ENCODE measurements at regions not wholly inside any gene's neighbourhood (a gene's known extent, or its start where the extent isn't known, plus 50 kb on each side); places are given as distances from the start of the nearest gene placed in this dataset.

GRCh38 chr11:87879118-87879517 is 296.1 kb downstream of the RAB38 start:
- Histone ChIP-seq H3K36me3 (ENCODE audit: insufficient read depth, insufficient read length, low read length) (no peaks in the 10 kb centered on the region), H3K4me3 (ENCODE audit: insufficient read length, low read depth) (no peak overlapping the region), H3K4me1 (ENCODE audit: insufficient read depth, insufficient read length) (no peaks in the 10 kb centered on the region), H3K27me3 (ENCODE audit: insufficient read depth, insufficient read length) (no peaks in the 10 kb centered on the region), H3K9ac (ENCODE audit: insufficient read length, low read depth) (no peak overlapping the region), H3K9me3 (ENCODE audit: insufficient read depth, low read length) (no peaks in the 10 kb centered on the region)
- no peak for DNase-seq (ENCODE audit: low read depth, low spot score)
- no peak for TF ChIP-seq SUZ12 (IDR thresholded peaks at IDR 0.05; ENCODE audit: extremely low read depth, insufficient read depth, insufficient read length)
- TF ChIP-seq ZNF274 (IDR thresholded peaks at IDR 0.05; ENCODE audit: low read depth, low read length) = no peak
- TF ChIP-seq YY1 (IDR thresholded peaks at IDR 0.05; ENCODE audit: insufficient read depth, insufficient read length) = no peak

- Histone ChIP-seq H3K9me3 (ENCODE audit: insufficient read depth, low read length) (no peaks in the 10 kb centered on the region), H3K27me3 (ENCODE audit: insufficient read depth, insufficient read length) (no peaks in the 10 kb centered on the region), H3K4me1 (ENCODE audit: insufficient read depth, insufficient read length) (no peaks in the 10 kb centered on the region), H3K36me3 (ENCODE audit: insufficient read depth, insufficient read length, low read length) (no peaks in the 10 kb centered on the region), H3K4me3 (ENCODE audit: insufficient read length, low read depth) (no peak overlapping the region), H3K9ac (ENCODE audit: insufficient read length, low read depth) (no peak overlapping the region)
- peak; percentile 8 for DNase-seq (ENCODE audit: low read depth, low spot score)
- TF ChIP-seq YY1 (IDR thresholded peaks at IDR 0.05; ENCODE audit: insufficient read depth, insufficient read length) (no peak), SUZ12 (IDR thresholded peaks at IDR 0.05; ENCODE audit: extremely low read depth, insufficient read depth, insufficient read length) (no peak), ZNF274 (IDR thresholded peaks at IDR 0.05; ENCODE audit: low read depth, low read length) (no peak)
Observed at GRCh38 chr11:87878373-87878825, 296.8 kb downstream of the RAB38 start.

DNA sequence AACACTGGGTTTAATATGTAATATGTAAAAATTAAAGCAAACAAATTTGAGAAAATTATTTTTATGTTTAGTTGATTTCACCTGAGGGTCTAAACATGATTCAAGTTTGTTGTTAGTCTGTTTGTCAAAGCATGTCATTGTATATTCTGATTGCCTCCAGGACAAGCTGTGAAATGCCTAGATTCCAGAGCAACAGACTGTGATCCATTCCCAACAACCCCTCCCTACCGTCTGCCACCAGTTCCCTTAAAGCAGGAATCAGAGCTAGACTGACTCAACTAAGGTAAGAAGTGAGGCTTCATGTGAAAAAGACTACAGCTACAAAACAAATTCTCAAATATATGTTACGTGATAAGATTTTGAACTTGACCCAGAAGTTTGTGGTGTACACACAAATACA is 304.2 kb downstream of the RAB38 start:
- Histone ChIP-seq H3K4me3 (ENCODE audit: insufficient read length, low read depth) (no peak overlapping the region), H3K36me3 (ENCODE audit: insufficient read depth, insufficient read length, low read length) (no peaks in the 10 kb centered on the region), H3K27me3 (ENCODE audit: insufficient read depth, insufficient read length) (no peaks in the 10 kb centered on the region), H3K4me1 (ENCODE audit: insufficient read depth, insufficient read length) (no peaks in the 10 kb centered on the region), H3K9ac (ENCODE audit: insufficient read length, low read depth) (no peak overlapping the region), H3K9me3 (ENCODE audit: insufficient read depth, low read length) (no peaks in the 10 kb centered on the region)
- TF ChIP-seq YY1 (IDR thresholded peaks at IDR 0.05; ENCODE audit: insufficient read depth, insufficient read length) (no peak), ZNF274 (IDR thresholded peaks at IDR 0.05; ENCODE audit: low read depth, low read length) (no peak), SUZ12 (IDR thresholded peaks at IDR 0.05; ENCODE audit: extremely low read depth, insufficient read depth, insufficient read length) (no peak)
- no peak for DNase-seq (ENCODE audit: low read depth, low spot score)

GRCh38 chr11:87870086-87870485 is 305.2 kb downstream of the RAB38 start:
- H3K9ac ChIP-seq (ENCODE audit: insufficient read length, low read depth) = no peak overlapping the region
- DNase-seq (ENCODE audit: low read depth, low spot score) = no peak
- no peak overlapping the region for H3K4me3 ChIP-seq (ENCODE audit: insufficient read length, low read depth)
- no peaks in the 10 kb centered on the region for H3K9me3 ChIP-seq (ENCODE audit: insufficient read depth, low read length)
- no peaks in the 10 kb centered on the region for H3K36me3 ChIP-seq (ENCODE audit: insufficient read depth, insufficient read length, low read length)
- no peak for TF ChIP-seq ZNF274 (IDR thresholded peaks at IDR 0.05; ENCODE audit: low read depth, low read length)
- no peak for TF ChIP-seq SUZ12 (IDR thresholded peaks at IDR 0.05; ENCODE audit: extremely low read depth, insufficient read depth, insufficient read length)
- no peak for TF ChIP-seq YY1 (IDR thresholded peaks at IDR 0.05; ENCODE audit: insufficient read depth, insufficient read length)
- no peaks in the 10 kb centered on the region for H3K4me1 ChIP-seq (ENCODE audit: insufficient read depth, insufficient read length)
- no peaks in the 10 kb centered on the region for H3K27me3 ChIP-seq (ENCODE audit: insufficient read depth, insufficient read length)

DNA sequence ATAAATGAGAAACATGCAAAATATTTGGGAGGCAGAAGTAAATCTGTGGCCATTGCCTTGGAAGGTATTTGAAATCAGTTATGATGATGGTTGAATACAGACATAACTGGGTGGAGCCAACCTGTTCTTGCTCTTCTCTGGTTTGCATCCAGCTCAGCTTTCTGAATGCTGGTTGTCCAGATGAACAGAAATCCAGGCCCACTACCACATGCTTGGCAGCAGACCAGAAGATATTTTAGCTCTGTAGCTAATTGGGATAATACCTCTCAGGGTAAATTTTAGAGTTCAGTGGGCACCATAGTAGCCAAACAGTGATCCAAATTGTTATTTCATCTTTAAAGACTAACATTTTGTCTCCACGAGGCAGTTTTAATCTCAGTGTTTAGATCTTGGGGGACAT is 308.3 kb downstream of the RAB38 start:
- no peak for TF ChIP-seq SUZ12 (IDR thresholded peaks at IDR 0.05; ENCODE audit: extremely low read depth, insufficient read depth, insufficient read length)
- no peak for TF ChIP-seq YY1 (IDR thresholded peaks at IDR 0.05; ENCODE audit: insufficient read depth, insufficient read length)
- TF ChIP-seq ZNF274 (IDR thresholded peaks at IDR 0.05; ENCODE audit: low read depth, low read length) = no peak
- Histone ChIP-seq H3K4me1 (ENCODE audit: insufficient read depth, insufficient read length) (no peaks in the 10 kb centered on the region), H3K9ac (ENCODE audit: insufficient read length, low read depth) (no peak overlapping the region), H3K4me3 (ENCODE audit: insufficient read length, low read depth) (no peak overlapping the region), H3K27me3 (ENCODE audit: insufficient read depth, insufficient read length) (no peaks in the 10 kb centered on the region), H3K36me3 (ENCODE audit: insufficient read depth, insufficient read length, low read length) (no peaks in the 10 kb centered on the region), H3K9me3 (ENCODE audit: insufficient read depth, low read length) (no peaks in the 10 kb centered on the region)
- no peak for DNase-seq (ENCODE audit: low read depth, low spot score)

GRCh38 chr11:87861030-87861429 is 314.2 kb downstream of the RAB38 start:
- Histone ChIP-seq H3K9me3 (ENCODE audit: insufficient read depth, low read length) (no peaks in the 10 kb centered on the region), H3K36me3 (ENCODE audit: insufficient read depth, insufficient read length, low read length) (no peaks in the 10 kb centered on the region), H3K4me3 (ENCODE audit: insufficient read length, low read depth) (no peak overlapping the region), H3K9ac (ENCODE audit: insufficient read length, low read depth) (no peak overlapping the region), H3K27me3 (ENCODE audit: insufficient read depth, insufficient read length) (no peaks in the 10 kb centered on the region), H3K4me1 (ENCODE audit: insufficient read depth, insufficient read length) (no peaks in the 10 kb centered on the region)
- TF ChIP-seq SUZ12 (IDR thresholded peaks at IDR 0.05; ENCODE audit: extremely low read depth, insufficient read depth, insufficient read length) = no peak
- no peak for TF ChIP-seq YY1 (IDR thresholded peaks at IDR 0.05; ENCODE audit: insufficient read depth, insufficient read length)
- no peak for TF ChIP-seq ZNF274 (IDR thresholded peaks at IDR 0.05; ENCODE audit: low read depth, low read length)
- no peak for DNase-seq (ENCODE audit: low read depth, low spot score)

- no peaks in the 10 kb centered on the region for H3K36me3 ChIP-seq (ENCODE audit: insufficient read depth, insufficient read length, low read length)
- H3K27me3 ChIP-seq (ENCODE audit: insufficient read depth, insufficient read length) = no peaks in the 10 kb centered on the region
- TF ChIP-seq ZNF274 (IDR thresholded peaks at IDR 0.05; ENCODE audit: low read depth, low read length) = no peak
- no peak for TF ChIP-seq YY1 (IDR thresholded peaks at IDR 0.05; ENCODE audit: insufficient read depth, insufficient read length)
- TF ChIP-seq SUZ12 (IDR thresholded peaks at IDR 0.05; ENCODE audit: extremely low read depth, insufficient read depth, insufficient read length) = no peak
- no peak overlapping the region for H3K9ac ChIP-seq (ENCODE audit: insufficient read length, low read depth)
- no peak for DNase-seq (ENCODE audit: low read depth, low spot score)
- no peaks in the 10 kb centered on the region for H3K9me3 ChIP-seq (ENCODE audit: insufficient read depth, low read length)
- no peaks in the 10 kb centered on the region for H3K4me1 ChIP-seq (ENCODE audit: insufficient read depth, insufficient read length)
- no peak overlapping the region for H3K4me3 ChIP-seq (ENCODE audit: insufficient read length, low read depth)
Observed at GRCh38 chr11:87859636-87860035, 315.6 kb downstream of the RAB38 start.
